ENCODE measurements at regions not wholly inside any gene's neighbourhood (a gene's known extent, or its start where the extent isn't known, plus 50 kb on each side); places are given as distances from the start of the nearest gene placed in this dataset.

DNA sequence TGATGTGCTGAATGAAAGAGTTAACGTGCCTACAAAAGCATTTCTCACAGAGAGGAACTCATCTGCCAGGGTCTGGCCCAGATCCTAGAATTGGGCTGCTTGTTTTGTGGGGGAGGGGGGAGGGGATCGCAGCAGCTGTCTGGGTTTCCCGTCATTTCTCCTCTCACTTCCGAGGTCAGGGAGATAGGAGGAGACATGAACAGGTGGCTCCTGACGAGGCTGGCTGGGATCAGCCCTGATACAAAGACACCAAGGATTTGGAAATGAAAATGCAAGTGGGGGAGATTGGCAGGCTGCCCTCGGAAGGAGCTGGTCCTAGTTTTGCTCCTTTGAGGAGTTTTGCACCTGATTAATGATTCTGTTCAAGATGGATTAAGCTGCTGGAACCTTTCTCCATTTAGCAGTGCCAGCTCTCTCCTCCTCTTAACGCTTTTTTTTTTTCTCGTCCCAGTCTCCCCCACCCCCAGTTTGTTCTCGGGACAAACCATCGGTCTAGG is 86.8 kb upstream of the KMT2C start:
- Histone ChIP-seq H3K4me1 (peaks cover 0 to 11% (median 3%) of the 10 kb centered on the region in 4 donors), H3K9me3 (no peaks in the 10 kb centered on the region), H3K27ac (no peak overlapping the region), H3K36me3 (no peaks in the 10 kb centered on the region), H3K4me3 (peak overlapping the region in 2 of 3 donors; percentile 11 to 37), H3K27me3 (no peaks in the 10 kb centered on the region)
- 12% methylated on average over 9 of the region's 10 CpGs for WGBS (ENCODE audit: insufficient coverage, low coverage, low lambda C conversion rate, missing lambda C conversion rate)
- peak; percentile 72 to 90 (median 81) for ATAC-seq
- intact Hi-C loops (cut with DNase I), result no loop called here
- peak in 1 of 3 donors; percentile 70 for DNase-seq
- TF ChIP-seq, protein P1, sequence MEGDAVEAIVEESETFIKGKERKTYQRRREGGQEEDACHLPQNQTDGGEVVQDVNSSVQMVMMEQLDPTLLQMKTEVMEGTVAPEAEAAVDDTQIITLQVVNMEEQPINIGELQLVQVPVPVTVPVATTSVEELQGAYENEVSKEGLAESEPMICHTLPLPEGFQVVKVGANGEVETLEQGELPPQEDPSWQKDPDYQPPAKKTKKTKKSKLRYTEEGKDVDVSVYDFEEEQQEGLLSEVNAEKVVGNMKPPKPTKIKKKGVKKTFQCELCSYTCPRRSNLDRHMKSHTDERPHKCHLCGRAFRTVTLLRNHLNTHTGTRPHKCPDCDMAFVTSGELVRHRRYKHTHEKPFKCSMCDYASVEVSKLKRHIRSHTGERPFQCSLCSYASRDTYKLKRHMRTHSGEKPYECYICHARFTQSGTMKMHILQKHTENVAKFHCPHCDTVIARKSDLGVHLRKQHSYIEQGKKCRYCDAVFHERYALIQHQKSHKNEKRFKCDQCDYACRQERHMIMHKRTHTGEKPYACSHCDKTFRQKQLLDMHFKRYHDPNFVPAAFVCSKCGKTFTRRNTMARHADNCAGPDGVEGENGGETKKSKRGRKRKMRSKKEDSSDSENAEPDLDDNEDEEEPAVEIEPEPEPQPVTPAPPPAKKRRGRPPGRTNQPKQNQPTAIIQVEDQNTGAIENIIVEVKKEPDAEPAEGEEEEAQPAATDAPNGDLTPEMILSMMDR (IDR thresholded peaks at IDR 0.05), result no peak
- TF ChIP-seq POLR2A (IDR thresholded peaks at IDR 0.05), result no peak

DNA sequence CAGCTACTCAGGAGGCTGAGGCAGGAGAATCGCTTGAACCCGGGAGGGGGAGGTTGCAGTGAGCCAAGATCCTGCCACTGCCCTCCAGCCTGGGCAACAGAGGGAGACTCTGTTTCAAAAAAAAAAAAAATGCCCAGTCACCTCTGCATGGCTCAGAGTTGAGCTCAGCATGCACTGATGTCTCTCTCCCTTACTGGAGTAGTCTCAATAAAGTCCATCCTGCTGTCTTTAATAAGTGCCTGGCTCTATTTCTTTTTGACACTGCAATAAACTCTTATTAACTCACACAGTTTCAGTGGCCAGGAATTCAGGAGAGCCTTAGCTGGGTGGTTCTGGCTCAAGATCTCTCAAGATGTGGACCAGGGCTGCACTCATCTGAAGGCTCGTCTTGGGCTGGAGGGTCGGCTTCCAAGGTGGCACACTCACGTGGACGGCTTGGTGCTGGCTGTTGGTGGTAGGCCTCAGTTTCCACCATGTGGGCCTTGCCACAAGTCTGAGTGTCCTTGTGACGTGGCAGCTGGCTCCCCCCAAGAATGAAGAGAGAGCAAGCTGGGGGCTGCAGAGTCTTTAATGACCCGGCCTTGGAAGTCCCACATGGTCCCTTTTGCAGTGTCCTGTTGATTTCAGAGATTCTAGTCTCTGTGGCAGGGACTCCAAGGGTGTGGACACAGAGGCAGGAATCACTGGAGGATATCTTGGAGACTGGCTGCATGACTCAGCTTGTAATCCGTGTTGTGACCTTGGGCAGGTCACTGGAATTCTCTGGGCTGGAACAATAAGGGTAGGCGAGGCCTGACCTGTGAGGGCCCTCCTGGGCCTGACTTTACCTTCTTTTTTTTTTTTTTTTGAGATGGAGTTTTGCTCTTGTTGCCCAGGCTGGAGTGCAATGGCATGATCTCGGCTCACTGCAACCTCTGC is 85.9 kb upstream of the KMT2C start:
- no peak overlapping the region for H3K4me3 ChIP-seq
- TF ChIP-seq POLR2A (IDR thresholded peaks at IDR 0.05), result no peak
- TF ChIP-seq, protein P1 (IDR thresholded peaks at IDR 0.05), result no peak
- no peaks in the 10 kb centered on the region for H3K9me3 ChIP-seq
- intact Hi-C loops (cut with DNase I), result no loop called here
- no peak overlapping the region for H3K27ac ChIP-seq
- WGBS (ENCODE audit: insufficient coverage, low coverage, low lambda C conversion rate, missing lambda C conversion rate), result 33% methylated on average over 6 of the region's 11 CpGs
- DNase-seq (no peak), ATAC-seq (peak; percentile 29 to 41 (median 37))
- no peaks in the 10 kb centered on the region for H3K27me3 ChIP-seq
- no peaks in the 10 kb centered on the region for H3K36me3 ChIP-seq
- peaks cover 0 to 11% (median 3%) of the 10 kb centered on the region in 4 donors for H3K4me1 ChIP-seq

DNA sequence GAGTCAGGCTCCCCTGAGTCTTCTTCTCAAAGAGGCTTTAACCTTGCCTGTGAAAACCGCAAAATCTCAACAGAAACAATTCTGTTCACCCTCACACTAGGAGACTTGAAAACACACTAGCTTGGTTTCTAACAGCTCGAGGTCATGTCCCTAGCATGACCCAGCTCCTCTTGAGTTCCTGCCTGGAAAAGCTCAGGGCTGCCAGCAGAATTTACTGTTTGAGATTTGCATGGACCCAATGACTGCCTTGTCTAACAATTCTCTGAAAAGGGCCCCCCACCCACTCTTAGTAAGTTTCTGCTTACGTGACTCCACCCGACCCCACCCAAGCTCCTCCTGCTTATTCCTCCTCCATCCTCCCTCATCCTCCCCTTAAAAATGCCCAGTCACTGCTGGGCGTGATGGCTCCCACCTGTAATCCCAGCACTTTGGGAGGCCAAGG is 85.1 kb upstream of the KMT2C start:
- ATAC-seq, result peak in 1 of 4 donors; percentile 32
- WGBS (ENCODE audit: insufficient coverage, low coverage, low lambda C conversion rate, missing lambda C conversion rate), result 80% methylated on average over 4 of the region's 5 CpGs

DNA sequence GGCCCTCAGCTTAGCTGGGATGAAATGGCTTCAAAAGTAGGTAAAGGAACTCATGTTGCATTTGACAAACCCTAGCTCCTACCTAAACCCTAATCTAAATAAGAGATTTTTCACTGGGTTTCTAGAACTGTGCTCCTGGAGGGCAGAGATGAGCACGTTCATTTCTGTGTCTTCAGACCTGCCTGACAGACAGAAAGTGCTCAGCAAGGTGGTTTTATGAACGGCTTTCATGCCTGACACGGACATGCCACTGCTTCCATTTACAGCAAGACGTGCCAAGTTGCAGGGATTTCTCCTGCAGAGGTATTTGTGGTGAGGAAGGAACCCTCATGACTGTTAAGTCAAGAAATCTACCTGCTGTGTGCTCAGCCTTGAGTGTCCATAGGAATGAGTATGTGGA is 83.5 kb upstream of the KMT2C start:
- H3K4me3 ChIP-seq, result no peak overlapping the region
- H3K9me3 ChIP-seq, result no peaks in the 10 kb centered on the region
- no peaks in the 10 kb centered on the region for H3K36me3 ChIP-seq
- H3K4me1 ChIP-seq, result peaks cover 0 to 11% (median 3%) of the 10 kb centered on the region in 4 donors
- H3K27me3 ChIP-seq, result no peaks in the 10 kb centered on the region
- ATAC-seq (no peak), DNase-seq (no peak)
- 31% methylated on average over 2 of the region's 4 CpGs for WGBS (ENCODE audit: insufficient coverage, low coverage, low lambda C conversion rate, missing lambda C conversion rate)
- intact Hi-C loops (cut with DNase I), result no loop called here
- TF ChIP-seq, protein P1 (IDR thresholded peaks at IDR 0.05), result no peak
- H3K27ac ChIP-seq, result no peak overlapping the region

More for the DNA sequence above, 85.1 kb upstream of the KMT2C start:
- Histone ChIP-seq H3K4me1 (peaks cover 0 to 11% (median 3%) of the 10 kb centered on the region in 4 donors), H3K4me3 (no peak overlapping the region), H3K36me3 (no peaks in the 10 kb centered on the region), H3K27me3 (no peaks in the 10 kb centered on the region), H3K9me3 (no peaks in the 10 kb centered on the region), H3K27ac (no peak overlapping the region)
- TF ChIP-seq, protein P1 (IDR thresholded peaks at IDR 0.05), result no peak
- no peak for TF ChIP-seq POLR2A (IDR thresholded peaks at IDR 0.05)
- intact Hi-C loops (cut with DNase I), result no loop called here
- no peak for DNase-seq

Data from right lobe of liver (tissue), 6 donors.